Astrocyte (in vitro differentiated cells and primary cell): ENCODE measurements at regions not wholly inside any gene's neighbourhood (a gene's known extent, or its start where the extent isn't known, plus 50 kb on each side); places are given as distances from the start of the nearest gene placed in this dataset.

Experiments
- DNase-seq: peaks from one replicate; pipeline ENCODE4 v3.0.0-alpha.2; 2010; ENCODE audit warnings: low read depth
- FAIRE-seq: peaks from 2 replicates; lab custom pipeline; 2011; peaks lifted over from hg19 to GRCh38; lab: Jason Lieb, UNC
- H2AFZ ChIP-seq: 2 replicates; pipeline ENCODE4 v1.6.0; 2012; ENCODE audit warnings: low read depth, low read length, inconsistent platforms
- H3K27ac ChIP-seq: 2 replicates; pipeline ENCODE4 v1.5.1; 2011; ENCODE audit warnings: low read depth, low read length, inconsistent platforms
- H3K27me3 ChIP-seq: 2 replicates; pipeline ENCODE4 v1.6.0; 2011; ENCODE audit warnings: low read length, inconsistent platforms; ENCODE audit not compliant: insufficient read depth
- H3K36me3 ChIP-seq: 2 replicates; pipeline ENCODE4 v1.5.1; 2011; ENCODE audit warnings: low read length, inconsistent platforms; ENCODE audit not compliant: insufficient read depth
- H3K4me1 ChIP-seq: 2 replicates; pipeline ENCODE4 v1.5.1; 2011; ENCODE audit warnings: low read length, inconsistent platforms; ENCODE audit not compliant: insufficient read depth
- H3K4me2 ChIP-seq: 2 replicates; pipeline ENCODE4 v1.6.0; 2012; ENCODE audit warnings: low read length, inconsistent platforms
- H3K4me3 ChIP-seq: 2 replicates; pipeline ENCODE4 v1.5.1; 2011; ENCODE audit warnings: low read depth, mild to moderate bottlenecking, low read length, inconsistent platforms; ENCODE audit not compliant: insufficient read depth
- H3K79me2 ChIP-seq: 2 replicates; pipeline ENCODE4 v1.6.0; 2012; ENCODE audit warnings: mild to moderate bottlenecking, low read length, inconsistent platforms; ENCODE audit not compliant: insufficient read depth
- H3K9ac ChIP-seq: 2 replicates; pipeline ENCODE4 v1.6.0; 2012; ENCODE audit warnings: mild to moderate bottlenecking, low read length, inconsistent platforms
- H3K9me3 ChIP-seq: 2 replicates; pipeline ENCODE4 v1.5.1; 2012; ENCODE audit warnings: low read depth, mild to moderate bottlenecking, low read length, inconsistent platforms; ENCODE audit not compliant: insufficient read depth
- H4K20me1 ChIP-seq: 2 replicates; pipeline ENCODE4 v1.6.0; 2012; ENCODE audit warnings: low read length, inconsistent platforms; ENCODE audit not compliant: insufficient read depth
- H3K27ac Mint-ChIP-seq: one replicate; pipeline ENCODE4 v1.8.0; 2021; ENCODE audit warnings: mild to moderate bottlenecking, mixed read lengths; ENCODE audit not compliant: unreplicated experiment
- H3K27me3 Mint-ChIP-seq: one replicate; pipeline ENCODE4 v1.8.0; 2021; ENCODE audit warnings: low read depth, mixed read lengths; ENCODE audit not compliant: unreplicated experiment
- H3K36me3 Mint-ChIP-seq: one replicate; pipeline ENCODE4 v1.8.0; 2021; ENCODE audit warnings: low read depth, mixed read lengths; ENCODE audit not compliant: unreplicated experiment
- H3K4me1 Mint-ChIP-seq: one replicate; pipeline ENCODE4 v1.8.0; 2021; ENCODE audit warnings: low read depth, mixed read lengths; ENCODE audit not compliant: unreplicated experiment
- H3K4me3 Mint-ChIP-seq: one replicate; pipeline ENCODE4 v1.8.0; 2021; ENCODE audit warnings: mild to moderate bottlenecking, moderate library complexity, mixed read lengths; ENCODE audit not compliant: unreplicated experiment
- H3K9me3 Mint-ChIP-seq: one replicate; pipeline ENCODE4 v1.8.0; 2021; ENCODE audit warnings: mild to moderate bottlenecking, mixed read lengths; ENCODE audit not compliant: unreplicated experiment
- CTCF ChIP-seq: IDR thresholded peaks from 2 replicates; pipeline ENCODE4 v1.5.1; 2011; ENCODE audit warnings: low read depth, mild to moderate bottlenecking, inconsistent platforms, low read length, moderate library complexity; ENCODE audit not compliant: insufficient read depth
- EZH2 ChIP-seq: IDR thresholded peaks from 2 replicates; pipeline ENCODE4 v1.6.1; 2012; ENCODE audit warnings: mild to moderate bottlenecking, low read length, inconsistent platforms; ENCODE audit not compliant: insufficient read depth

- TF ChIP-seq EZH2: no peak
- no peak for TF ChIP-seq CTCF
These were observed 420.2 kb upstream of the CADM2 start for GRCh38 chr3:84538597-84538996.

GRCh38 chr3:84547207-84547606 is 411.6 kb upstream of the CADM2 start:
- H3K79me2 ChIP-seq: no peaks in the 10 kb centered on the region
- H3K27ac ChIP-seq: no peak overlapping the region
- peak; percentile 25 for DNase-seq
- H2AFZ ChIP-seq: no peak overlapping the region
- Mint-ChIP-seq H3K27me3 (no peaks in the 10 kb centered on the region), H3K27ac (no peak overlapping the region), H3K9me3 (no peaks in the 10 kb centered on the region), H3K4me3 (no peak overlapping the region), H3K4me1 (peaks cover 13% of the 10 kb centered on the region), H3K36me3 (no peaks in the 10 kb centered on the region)
- FAIRE-seq: no peak
- TF ChIP-seq EZH2 (no peak), CTCF (no peak)
- no peak overlapping the region for H3K4me3 ChIP-seq
- H3K36me3 ChIP-seq: no peaks in the 10 kb centered on the region
- no peaks in the 10 kb centered on the region for H4K20me1 ChIP-seq
- no peaks in the 10 kb centered on the region for H3K4me1 ChIP-seq
- H3K9ac ChIP-seq: no peak overlapping the region
- no peaks in the 10 kb centered on the region for H3K9me3 ChIP-seq
- H3K4me2 ChIP-seq: no peak overlapping the region
- no peaks in the 10 kb centered on the region for H3K27me3 ChIP-seq

More at GRCh38 chr3:84538597-84538996, 420.2 kb upstream of the CADM2 start:
- DNase-seq (no peak), FAIRE-seq (no peak)
- no peak overlapping the region for H3K4me2 ChIP-seq
- H3K4me3 ChIP-seq: no peak overlapping the region
- H3K27me3 Mint-ChIP-seq: no peaks in the 10 kb centered on the region
- no peaks in the 10 kb centered on the region for H3K4me1 Mint-ChIP-seq
- no peaks in the 10 kb centered on the region for H3K79me2 ChIP-seq
- H3K27ac Mint-ChIP-seq: no peak overlapping the region
- H3K27me3 ChIP-seq: no peaks in the 10 kb centered on the region
- peaks cover 11% of the 10 kb centered on the region for H3K9me3 Mint-ChIP-seq
- peaks cover 2% of the 10 kb centered on the region for H3K9me3 ChIP-seq
- H3K27ac ChIP-seq: no peak overlapping the region
- no peaks in the 10 kb centered on the region for H3K36me3 ChIP-seq
- H3K4me1 ChIP-seq: no peaks in the 10 kb centered on the region
- H3K4me3 Mint-ChIP-seq: no peak overlapping the region
- no peaks in the 10 kb centered on the region for H3K36me3 Mint-ChIP-seq
- H3K9ac ChIP-seq: no peak overlapping the region
- no peak overlapping the region for H2AFZ ChIP-seq
- H4K20me1 ChIP-seq: no peaks in the 10 kb centered on the region
